Kidney (tissue), 13 donors: ENCODE measurements at regions not wholly inside any gene's neighbourhood (a gene's known extent, or its start where the extent isn't known, plus 50 kb on each side); places are given as distances from the start of the nearest gene placed in this dataset.

Experiments
- DNase-seq, 5 donors: peaks; one replicate each; pipeline ENCODE4 v3.0.0-alpha.2; 2013 to 2020
- FAIRE-seq: peaks from 2 replicates; lab custom pipeline; 2012; peaks lifted over from hg19 to GRCh38; lab: Jason Lieb, UNC
- H3K27ac ChIP-seq, 2 donors: one replicate each; pipeline ENCODE4 v1.7.0; 2013; ENCODE audit warnings: low read depth in 2 of 2, low read length in 2 of 2, inconsistent platforms in 1 of 2
- H3K27me3 ChIP-seq: one replicate; pipeline ENCODE4 v1.7.1; 2013; ENCODE audit warnings: low read length, inconsistent platforms; ENCODE audit not compliant: control insufficient read depth, insufficient read depth
- H3K36me3 ChIP-seq, 3 donors: one replicate each; pipeline versions ENCODE4 v1.7.0 to v1.7.1; 2013; ENCODE audit warnings: low read length in 3 of 3, control low read depth in 1 of 3, inconsistent platforms in 1 of 3; ENCODE audit not compliant: insufficient read depth in 3 of 3, control insufficient read depth in 2 of 3
- H3K4me1 ChIP-seq, 3 donors: one replicate each; pipeline versions ENCODE4 v1.7.0 to v1.7.1; 2013; ENCODE audit warnings: low read length in 3 of 3, inconsistent platforms in 1 of 3, low read depth in 1 of 3; ENCODE audit not compliant: control insufficient read depth in 2 of 3, insufficient read depth in 2 of 3
- H3K4me3 ChIP-seq, 3 donors: one replicate each; pipeline versions ENCODE4 v1.7.0 to v1.8.1; 2013; ENCODE audit warnings: low read length in 3 of 3, control low read depth in 1 of 3, inconsistent platforms in 1 of 3
- H3K9ac ChIP-seq, 3 donors: one replicate each; pipeline versions ENCODE4 v1.7.0 to v1.7.1; 2013; ENCODE audit warnings: low read length in 3 of 3, control low read depth in 1 of 3, inconsistent platforms in 1 of 3
- H3K9me3 ChIP-seq, 3 donors: one replicate each; pipeline versions ENCODE4 v1.7.0 to v1.7.1; 2013; ENCODE audit warnings: low read length in 3 of 3, control low read depth in 1 of 3, inconsistent platforms in 1 of 3; ENCODE audit not compliant: control insufficient read depth in 2 of 3, insufficient read depth in 1 of 3
- CTCF ChIP-seq: IDR thresholded peaks from 3 replicates; pipeline ENCODE4 v1.5.1; 2012; ENCODE audit warnings: mild to moderate bottlenecking, moderate library complexity, borderline replicate concordance; ENCODE audit not compliant: insufficient read depth; ENCODE audit errors: extremely low read depth
- intact Hi-C: fragments of 100-400 bp; cut with DNase I; formaldehyde crosslinking; loops from one replicate; pipeline ENCODE4 v1.11.1; 2022
- donor health status: control.
- donor health status: control.
- donor health status: control.
- donor health status: control.
- donor health status: control.
- donor health status: DM: yes; HTN: yes; CAD: no.
- donor health status: Normal renal cell carcinoma (clear cell type).

- no peak overlapping the region for H3K27ac ChIP-seq
- no peaks in the 10 kb centered on the region for H3K9me3 ChIP-seq
- TF ChIP-seq CTCF, result no peak
- DNase-seq (peak in 4 of 5 donors; percentile 25 to 58 (median 47)), FAIRE-seq (no peak)
- H3K27me3 ChIP-seq, result no peaks in the 10 kb centered on the region
- H3K4me3 ChIP-seq, result no peak overlapping the region
- no peak overlapping the region for H3K9ac ChIP-seq
- H3K36me3 ChIP-seq, result no peaks in the 10 kb centered on the region
- intact Hi-C loops, result no loop called here
- H3K4me1 ChIP-seq, result no peaks in the 10 kb centered on the region
Measured at GRCh38 chr16:64615630-64616280, 506.1 kb downstream of the CDH11 start.

- intact Hi-C loops, result no loop called here
- no peak for TF ChIP-seq CTCF
Measured at GRCh38 chr16:64596196-64596595, 525.7 kb downstream of the CDH11 start.

GRCh38 chr16:64590513-64590912 lies 531.4 kb downstream of the CDH11 start:
- intact Hi-C loops, result no loop called here
- Histone ChIP-seq H3K4me1 (no peaks in the 10 kb centered on the region), H3K36me3 (no peaks in the 10 kb centered on the region), H3K4me3 (no peak overlapping the region), H3K27me3 (no peaks in the 10 kb centered on the region), H3K9ac (no peak overlapping the region), H3K9me3 (no peaks in the 10 kb centered on the region), H3K27ac (no peak overlapping the region)
- FAIRE-seq (no peak), DNase-seq (no peak)
- TF ChIP-seq CTCF, result no peak

More at GRCh38 chr16:64596196-64596595, 525.7 kb downstream of the CDH11 start:
- FAIRE-seq (no peak), DNase-seq (no peak)
- H3K9ac ChIP-seq, result no peak overlapping the region
- no peaks in the 10 kb centered on the region for H3K27me3 ChIP-seq
- H3K4me3 ChIP-seq, result no peak overlapping the region
- no peaks in the 10 kb centered on the region for H3K4me1 ChIP-seq
- no peak overlapping the region for H3K27ac ChIP-seq
- no peaks in the 10 kb centered on the region for H3K9me3 ChIP-seq
- H3K36me3 ChIP-seq, result no peaks in the 10 kb centered on the region

GRCh38 chr16:64589836-64590235 lies 532.0 kb downstream of the CDH11 start:
- Histone ChIP-seq H3K4me3 (no peak overlapping the region), H3K9ac (no peak overlapping the region), H3K9me3 (no peaks in the 10 kb centered on the region), H3K36me3 (no peaks in the 10 kb centered on the region), H3K4me1 (no peaks in the 10 kb centered on the region), H3K27ac (no peak overlapping the region), H3K27me3 (no peaks in the 10 kb centered on the region)
- FAIRE-seq (no peak), DNase-seq (no peak)
- intact Hi-C loops, result no loop called here
- TF ChIP-seq CTCF, result no peak
